Upper lobe of right lung (tissue), 1 donor: ENCODE measurements at regions not wholly inside any gene's neighbourhood (a gene's known extent, or its start where the extent isn't known, plus 50 kb on each side); places are given as distances from the start of the nearest gene placed in this dataset.

Source experiments
- ATAC-seq: fragments of 200-7000 bp; cut with Tn5 transposase; one replicate; pipeline ENCODE4 v1.9.1; 2020; ENCODE audit warnings: mild to moderate bottlenecking, moderate library complexity
- DNase-seq: peaks from one replicate; pipeline ENCODE4 v3.0.0-alpha.2; 2020
- H3K27ac ChIP-seq: fragments of 200-600 bp; one replicate; pipeline ENCODE4 v1.8.0; 2022
- H3K27me3 ChIP-seq: fragments of 200-600 bp; one replicate; pipeline ENCODE4 v1.8.0; 2022; ENCODE audit warnings: mild to moderate bottlenecking
- H3K36me3 ChIP-seq: fragments of 200-600 bp; one replicate; pipeline ENCODE4 v1.8.0; 2022
- H3K4me1 ChIP-seq: fragments of 200-600 bp; one replicate; pipeline ENCODE4 v1.8.0; 2022
- H3K4me3 ChIP-seq: fragments of 200-600 bp; one replicate; pipeline ENCODE4 v1.8.0; 2022; ENCODE audit warnings: mild to moderate bottlenecking
- H3K9me3 ChIP-seq: fragments of 200-600 bp; one replicate; pipeline ENCODE4 v1.8.0; 2022
- intact Hi-C: fragments of 100-400 bp; cut with DNase I; formaldehyde crosslinking; loops from one replicate; pipeline ENCODE4 v1.11.0; 2022
- TF ChIP-seq, protein P1 (sequence below): fragments of 200-600 bp; IDR thresholded peaks from one replicate; pipeline ENCODE4 v1.8.0; 2022; ENCODE audit warnings: antibody characterized with exemption
- donor health status: DM: no; HTN: yes; CAD: no; lungs with severe emphysema.

DNA sequence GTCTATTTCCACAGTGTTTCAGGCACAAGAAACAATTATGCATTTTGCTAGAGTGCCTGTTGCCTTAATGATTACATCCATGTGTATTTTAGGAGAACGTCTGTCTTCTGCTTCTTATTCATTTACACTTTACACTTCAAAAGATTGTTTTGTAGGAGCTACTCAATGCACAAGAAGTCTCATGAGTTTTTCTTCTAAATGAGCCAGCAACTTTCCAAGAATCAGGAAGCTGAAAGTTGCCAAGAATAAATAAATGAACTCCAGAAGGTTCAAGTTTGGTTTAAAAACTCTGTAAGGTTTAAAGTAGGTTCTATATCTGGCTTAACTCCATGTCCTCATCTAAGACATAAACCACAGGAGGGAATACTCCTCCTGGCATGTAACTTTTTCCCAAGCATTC is 103.8 kb upstream of the ADPGK start:
- H3K4me3 ChIP-seq = no peak overlapping the region
- no peak for DNase-seq
- H3K27me3 ChIP-seq = no peaks in the 10 kb centered on the region
- ATAC-seq = no peak
- no peaks in the 10 kb centered on the region for H3K36me3 ChIP-seq
- TF ChIP-seq, protein P1, sequence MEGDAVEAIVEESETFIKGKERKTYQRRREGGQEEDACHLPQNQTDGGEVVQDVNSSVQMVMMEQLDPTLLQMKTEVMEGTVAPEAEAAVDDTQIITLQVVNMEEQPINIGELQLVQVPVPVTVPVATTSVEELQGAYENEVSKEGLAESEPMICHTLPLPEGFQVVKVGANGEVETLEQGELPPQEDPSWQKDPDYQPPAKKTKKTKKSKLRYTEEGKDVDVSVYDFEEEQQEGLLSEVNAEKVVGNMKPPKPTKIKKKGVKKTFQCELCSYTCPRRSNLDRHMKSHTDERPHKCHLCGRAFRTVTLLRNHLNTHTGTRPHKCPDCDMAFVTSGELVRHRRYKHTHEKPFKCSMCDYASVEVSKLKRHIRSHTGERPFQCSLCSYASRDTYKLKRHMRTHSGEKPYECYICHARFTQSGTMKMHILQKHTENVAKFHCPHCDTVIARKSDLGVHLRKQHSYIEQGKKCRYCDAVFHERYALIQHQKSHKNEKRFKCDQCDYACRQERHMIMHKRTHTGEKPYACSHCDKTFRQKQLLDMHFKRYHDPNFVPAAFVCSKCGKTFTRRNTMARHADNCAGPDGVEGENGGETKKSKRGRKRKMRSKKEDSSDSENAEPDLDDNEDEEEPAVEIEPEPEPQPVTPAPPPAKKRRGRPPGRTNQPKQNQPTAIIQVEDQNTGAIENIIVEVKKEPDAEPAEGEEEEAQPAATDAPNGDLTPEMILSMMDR = no peak
- H3K9me3 ChIP-seq = no peaks in the 10 kb centered on the region
- no peak overlapping the region for H3K27ac ChIP-seq
- intact Hi-C loops = no loop called here
- no peaks in the 10 kb centered on the region for H3K4me1 ChIP-seq

DNA sequence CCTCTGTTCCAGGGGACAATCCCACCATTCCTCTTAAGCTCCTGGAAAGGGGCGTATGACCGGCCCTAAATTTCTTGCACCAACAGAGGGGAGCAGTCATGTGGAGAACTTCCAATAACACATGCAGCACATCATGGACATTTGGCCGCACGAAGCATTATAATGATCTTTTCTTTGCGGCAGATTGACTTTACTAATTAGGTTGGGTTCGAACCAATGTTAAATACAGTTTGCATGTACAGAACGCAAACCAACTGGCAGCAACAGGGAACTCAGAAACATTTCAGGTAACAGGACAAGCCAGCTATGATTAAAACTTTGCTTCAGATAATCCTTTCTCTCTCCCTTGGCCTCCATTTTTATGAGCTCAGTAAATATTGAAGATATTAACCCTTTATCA is 100.8 kb upstream of the ADPGK start:
- Histone ChIP-seq H3K4me1 (no peaks in the 10 kb centered on the region), H3K36me3 (no peaks in the 10 kb centered on the region), H3K27me3 (no peaks in the 10 kb centered on the region), H3K4me3 (no peak overlapping the region), H3K27ac (no peak overlapping the region), H3K9me3 (no peaks in the 10 kb centered on the region)
- TF ChIP-seq, protein P1 = no peak
- ATAC-seq (no peak), DNase-seq (no peak)
- intact Hi-C loops = no loop called here

DNA sequence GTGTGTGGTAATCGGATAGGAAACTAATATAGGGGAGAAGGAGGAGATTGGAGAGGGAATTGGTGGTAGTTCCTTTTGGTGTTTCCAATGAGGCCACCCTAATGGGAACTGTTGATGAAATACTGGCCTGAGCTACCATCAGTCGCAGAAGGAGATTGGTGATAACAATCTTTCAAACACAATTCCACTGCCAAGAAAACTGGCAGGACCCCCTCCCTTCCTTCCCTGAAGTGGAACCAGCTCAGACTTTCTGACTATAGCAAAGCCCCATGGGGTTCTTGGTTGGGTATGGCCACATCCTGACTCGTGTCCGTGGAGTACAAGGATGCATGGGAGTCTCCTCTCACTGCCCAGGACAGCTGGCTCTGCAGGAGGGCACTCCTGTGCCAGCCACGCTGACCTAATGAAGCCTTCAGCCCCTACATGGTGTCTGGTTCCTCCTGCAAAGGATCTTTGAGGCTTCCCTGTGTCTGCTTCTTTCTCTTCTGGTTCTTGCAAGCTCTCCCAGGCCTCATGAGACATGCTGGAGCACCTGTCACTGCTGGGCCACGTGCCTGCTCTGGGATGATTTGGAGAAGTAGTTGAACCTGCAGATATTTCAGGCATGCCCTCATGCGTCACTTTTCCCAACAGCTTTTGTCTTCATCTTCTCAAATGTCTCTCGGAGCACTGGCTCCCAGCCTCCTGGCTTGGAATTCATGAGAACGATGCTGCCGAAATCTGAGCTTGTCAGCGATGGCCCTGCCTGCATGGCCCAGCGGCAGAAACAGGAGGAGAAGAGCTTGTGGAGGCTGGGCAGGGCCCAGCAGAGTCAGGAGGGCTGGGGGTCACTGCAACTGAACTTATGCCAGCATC is 90.0 kb upstream of the ADPGK start:
- H3K27me3 ChIP-seq = no peaks in the 10 kb centered on the region
- intact Hi-C loops = no loop called here
- TF ChIP-seq, protein P1 = no peak
- H3K9me3 ChIP-seq = no peaks in the 10 kb centered on the region
- no peak overlapping the region for H3K4me3 ChIP-seq
- DNase-seq (no peak), ATAC-seq (no peak)
- no peaks in the 10 kb centered on the region for H3K36me3 ChIP-seq
- no peak overlapping the region for H3K27ac ChIP-seq
- no peaks in the 10 kb centered on the region for H3K4me1 ChIP-seq

DNA sequence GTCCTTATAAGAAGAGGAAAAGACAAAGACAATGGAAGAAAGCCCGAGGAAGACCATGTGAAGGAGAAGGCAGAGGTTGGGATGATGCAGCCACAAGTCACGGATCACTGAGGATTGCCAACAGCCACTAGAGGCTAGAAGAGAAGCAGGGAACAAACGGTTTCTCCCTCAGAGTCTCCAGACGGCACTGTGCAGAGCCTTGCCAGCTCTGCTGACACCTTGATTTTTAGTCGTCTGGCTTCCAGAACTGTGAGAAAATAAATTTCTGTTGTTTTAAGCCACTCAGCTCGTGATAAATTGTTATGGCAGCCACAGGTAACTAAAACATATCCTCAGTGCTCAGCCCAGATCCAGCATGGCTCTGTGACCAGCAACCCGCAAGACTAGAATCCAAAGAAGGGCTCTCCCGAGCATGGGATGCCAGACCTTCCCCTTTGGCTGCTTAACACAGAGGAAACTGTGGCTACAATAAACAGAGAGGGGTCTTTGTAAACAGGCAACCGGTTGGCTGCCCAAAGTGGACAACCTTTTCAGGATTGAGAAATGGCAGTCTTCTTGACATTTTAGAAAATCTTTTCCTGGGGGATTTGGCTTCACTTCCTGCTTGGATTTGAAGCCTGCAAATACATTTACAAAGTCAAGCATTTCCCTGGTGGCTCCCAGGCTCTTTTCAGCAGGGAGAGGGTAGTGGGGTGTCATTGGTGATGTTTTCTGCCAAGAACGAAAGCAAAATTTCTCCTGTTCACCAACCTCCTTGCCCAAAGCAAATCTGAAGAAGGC is 88.7 kb upstream of the ADPGK start:
- intact Hi-C loops = no loop called here
- no peak for ATAC-seq
- no peak for DNase-seq

DNA sequence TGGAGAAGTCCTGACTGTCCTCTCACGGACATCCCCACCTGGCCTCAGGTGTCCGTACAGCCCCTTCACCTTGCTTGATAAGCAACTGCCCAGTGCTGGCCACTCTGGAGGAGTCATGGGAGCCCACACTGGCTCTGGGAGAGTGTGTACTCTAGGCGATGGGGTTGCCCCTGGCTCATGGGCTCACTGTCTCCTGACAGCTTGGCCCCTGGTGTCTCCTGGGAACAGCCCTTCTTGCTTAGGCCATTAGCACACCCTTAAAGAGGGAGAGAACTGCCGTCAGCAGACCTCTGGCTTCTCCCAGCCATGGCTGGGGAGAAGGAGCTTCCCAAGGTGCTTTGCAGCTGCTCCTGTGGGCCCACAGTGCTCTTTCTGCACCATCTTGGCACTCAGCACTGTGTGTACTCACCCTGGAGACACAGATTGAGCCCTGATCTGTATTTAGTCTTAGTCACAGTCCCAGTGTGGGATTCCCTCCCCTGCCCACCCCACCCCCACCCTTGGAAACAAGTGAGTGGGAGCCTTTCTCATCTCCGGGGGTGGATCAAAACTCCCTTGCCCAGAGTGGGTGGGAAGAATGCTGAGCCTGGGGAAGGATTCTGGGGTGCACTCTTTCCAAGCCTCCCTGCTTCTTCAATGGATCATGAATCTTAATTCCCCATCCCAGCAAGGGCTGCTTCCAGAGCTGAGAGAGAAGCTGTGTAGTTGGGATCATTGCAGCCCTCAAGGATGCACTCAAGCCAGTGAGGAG is 83.5 kb upstream of the ADPGK start:
- no peaks in the 10 kb centered on the region for H3K4me1 ChIP-seq
- ATAC-seq (peak; percentile 30), DNase-seq (no peak)
- no peaks in the 10 kb centered on the region for H3K27me3 ChIP-seq
- no peak overlapping the region for H3K4me3 ChIP-seq
- no peaks in the 10 kb centered on the region for H3K9me3 ChIP-seq
- intact Hi-C loops = no loop called here
- TF ChIP-seq, protein P1 = no peak
- no peaks in the 10 kb centered on the region for H3K36me3 ChIP-seq
- no peak overlapping the region for H3K27ac ChIP-seq

More for the DNA sequence above, 88.7 kb upstream of the ADPGK start:
- Histone ChIP-seq H3K9me3 (no peaks in the 10 kb centered on the region), H3K4me3 (no peak overlapping the region), H3K27ac (no peak overlapping the region), H3K4me1 (no peaks in the 10 kb centered on the region), H3K36me3 (no peaks in the 10 kb centered on the region), H3K27me3 (no peaks in the 10 kb centered on the region)
- TF ChIP-seq, protein P1 = no peak
